ENCODE measurements at regions not wholly inside any gene's neighbourhood (a gene's known extent, or its start where the extent isn't known, plus 50 kb on each side); places are given as distances from the start of the nearest gene placed in this dataset.

GRCh38 chr7:21278944-21279343 lies 148.9 kb upstream of the SP4 start:
- H3K4me1 Mint-ChIP-seq, result peaks cover 10% of the 10 kb centered on the region
- H3K4me3 Mint-ChIP-seq, result no peak overlapping the region
- CTCF ChIA-PET, result no interaction called here
- 0 out of 2 replicates have a peak, but pooled peaks cover 3% of the 10 kb centered on the region for H3K36me3 Mint-ChIP-seq
- H3K27ac Mint-ChIP-seq, result no peak overlapping the region
- TF ChIP-seq ERG (CRISPR knock-in tag; IDR thresholded peaks at IDR 0.05), result no peak
- TF ChIP-seq MAX (CRISPR knock-in tag; IDR thresholded peaks at IDR 0.05), result no peak
- TF ChIP-seq NR3C1 (CRISPR knock-in tag; conservative IDR thresholded peaks at IDR 0.05; ENCODE audit: low read depth), result no peak
- no peak for TF ChIP-seq ZNF532 (CRISPR knock-in tag; IDR thresholded peaks at IDR 0.05; ENCODE audit: borderline replicate concordance)
- no peak for TF ChIP-seq TP53 (CRISPR knock-in tag; IDR thresholded peaks at IDR 0.05)
- TF ChIP-seq NFE2L1 (CRISPR knock-in tag; IDR thresholded peaks at IDR 0.05), result no peak
- no peak for TF ChIP-seq ESRRA (CRISPR knock-in tag; IDR thresholded peaks at IDR 0.05; ENCODE audit: borderline replicate concordance)
- TF ChIP-seq CBFB (CRISPR knock-in tag; IDR thresholded peaks at IDR 0.05; ENCODE audit: low read depth), result no peak
- TF ChIP-seq ZNF396 (CRISPR knock-in tag; IDR thresholded peaks at IDR 0.05; ENCODE audit: borderline replicate concordance), result no peak
- no peak for TF ChIP-seq ATF2 (CRISPR knock-in tag; IDR thresholded peaks at IDR 0.05; ENCODE audit: borderline replicate concordance, low read depth)
- no peak for TF ChIP-seq E2F4 (CRISPR knock-in tag; IDR thresholded peaks at IDR 0.05; ENCODE audit: borderline replicate concordance, low read depth)
- no peak for TF ChIP-seq RORB (CRISPR knock-in tag; IDR thresholded peaks at IDR 0.05)
- no peak for TF ChIP-seq GABPB1 (CRISPR knock-in tag; IDR thresholded peaks at IDR 0.05)
- POLR2A ChIA-PET, result no interaction called here
- H3K27me3 Mint-ChIP-seq (ENCODE audit: low read depth), result no peaks in the 10 kb centered on the region
- DNase-seq (ENCODE audit: low spot score) (no peak), ATAC-seq (no peak)
- peaks cover 19% of the 10 kb centered on the region for H3K9me3 Mint-ChIP-seq

GRCh38 chr7:21281193-21281592 lies 146.7 kb upstream of the SP4 start:
- peaks cover 7% of the 10 kb centered on the region for H3K4me1 Mint-ChIP-seq
- H3K9me3 Mint-ChIP-seq, result peaks cover 19% of the 10 kb centered on the region
- no peak overlapping the region for H3K4me3 Mint-ChIP-seq
- no peak overlapping the region for H3K27ac Mint-ChIP-seq
- 0 out of 2 replicates have a peak, but pooled peaks cover 3% of the 10 kb centered on the region for H3K36me3 Mint-ChIP-seq
- no peaks in the 10 kb centered on the region for H3K27me3 Mint-ChIP-seq (ENCODE audit: low read depth)
- CTCF ChIA-PET, result interaction anchor here (1.7 kb wide), 1 partner anchor 270 kb away, joined by 3 read pairs; no protein-coding TSS in a partner anchor
- ATAC-seq (no peak), DNase-seq (ENCODE audit: low spot score) (no peak)
- POLR2A ChIA-PET, result no interaction called here
- TF ChIP-seq TEAD1 (CRISPR knock-in tag; IDR thresholded peaks at IDR 0.05), result no peak
- no peak for TF ChIP-seq TEAD4 (CRISPR knock-in tag; IDR thresholded peaks at IDR 0.05)
- no peak for TF ChIP-seq E2F4 (CRISPR knock-in tag; IDR thresholded peaks at IDR 0.05; ENCODE audit: borderline replicate concordance, low read depth)
- no peak for TF ChIP-seq GRHL2 (CRISPR knock-in tag; IDR thresholded peaks at IDR 0.05; ENCODE audit: insufficient replicate concordance, severe bottlenecking)
- TF ChIP-seq ZNF232 (CRISPR knock-in tag; IDR thresholded peaks at IDR 0.05), result no peak
- TF ChIP-seq ZNF219 (CRISPR knock-in tag; IDR thresholded peaks at IDR 0.05; ENCODE audit: borderline replicate concordance), result no peak
- no peak for TF ChIP-seq PRDM15 (CRISPR knock-in tag; IDR thresholded peaks at IDR 0.05)
- no peak for TF ChIP-seq JAZF1 (CRISPR knock-in tag; IDR thresholded peaks at IDR 0.05)
- no peak for TF ChIP-seq ZNF317 (CRISPR knock-in tag; IDR thresholded peaks at IDR 0.05; ENCODE audit: borderline replicate concordance, low read depth)
- no peak for TF ChIP-seq USF1 (CRISPR knock-in tag; IDR thresholded peaks at IDR 0.05)
